GM12878 (cell line): ENCODE measurements at regions not wholly inside any gene's neighbourhood (a gene's known extent, or its start where the extent isn't known, plus 50 kb on each side); places are given as distances from the start of the nearest gene placed in this dataset.

Experiments used
- ATAC-seq: fragments of 200-7000 bp; cut with Tn5 transposase; 3 replicates; pipeline ENCODE4 v1.9.1; 2020; ENCODE audit warnings: mild to moderate bottlenecking, moderate library complexity
- BruUV-seq: library from RNA; stranded (reverse); fragments of 400-500 nt; replicated peaks from 2 replicates; lab custom pipeline; 2021; lab: Mats Ljungman, UMichigan
- CTCF ChIA-PET: fragments of 300-600 bp; sonication (Branson Sonifier 250); formaldehyde crosslinking; extraction: SDS; loops from one replicate; lab custom pipeline; 2021; ENCODE audit warnings: inconsistent platforms; lab: Yijun Ruan, JAX
- POLR2A ChIA-PET: fragments of 350-600 bp; formaldehyde crosslinking; extraction: SDS; loops from one replicate; lab custom pipeline; 2021; ENCODE audit warnings: inconsistent platforms; lab: Charles Lee
- RAD21 ChIA-PET: fragments of 300-600 bp; sonication (Branson Sonifier 250); formaldehyde crosslinking; loops from one replicate; lab custom pipeline; 2023; ENCODE audit warnings: antibody characterized with exemption; ENCODE audit not compliant: unreplicated experiment; lab: Charles Lee
- SMC1A ChIA-PET: fragments of 300-600 bp; sonication (Branson Sonifier 250); formaldehyde crosslinking; loops from one replicate; lab custom pipeline; 2023; ENCODE audit not compliant: unreplicated experiment, uncharacterized antibody; lab: Charles Lee
- DNase-seq: peaks from one replicate; pipeline ENCODE4 v3.0.0-alpha.2; 2011; ENCODE audit warnings: low read depth, low spot score
- FAIRE-seq: peaks from 3 replicates; lab custom pipeline; 2011; peaks lifted over from hg19 to GRCh38; lab: Jason Lieb, UNC
- H2AFZ ChIP-seq: 2 replicates; pipeline ENCODE4 v1.6.0; 2011; ENCODE audit warnings: low read depth, low read length, control low read depth; ENCODE audit not compliant: control insufficient read depth
- H3K27ac ChIP-seq: 2 replicates; pipeline ENCODE4 v1.5.1; 2011; ENCODE audit warnings: control low read depth; ENCODE audit not compliant: control insufficient read depth, insufficient read depth
- H3K27me3 ChIP-seq, 2 experiments: replicated peaks in 1 of 2; 2 replicates each; pipeline versions ENCODE4 v1.6.0 to v1.6.1; 2011; ENCODE audit warnings: low read length in 1 of 2; ENCODE audit not compliant: control insufficient read depth in 2 of 2, insufficient read depth in 2 of 2
- H3K36me3 ChIP-seq, 2 experiments: 2 replicates each; pipeline ENCODE4 v1.5.1; 2011; ENCODE audit warnings: low read length in 1 of 2; ENCODE audit not compliant: control insufficient read depth in 2 of 2, insufficient read depth in 2 of 2
- H3K4me1 ChIP-seq: 2 replicates; pipeline ENCODE4 v1.6.1; 2011; ENCODE audit warnings: mild to moderate bottlenecking, low read length, moderate library complexity, mixed read lengths; ENCODE audit not compliant: control insufficient read depth, insufficient read depth
- H3K4me2 ChIP-seq: 2 replicates; pipeline ENCODE4 v1.6.0; 2011; ENCODE audit warnings: control low read depth; ENCODE audit not compliant: control insufficient read depth, insufficient read depth
- H3K4me3 ChIP-seq: fragments of 200-600 bp; sonication (generic); 2 replicates; pipeline ENCODE4 v1.5.1; 2016
- H3K79me2 ChIP-seq: 2 replicates; pipeline ENCODE4 v1.6.0; 2011; ENCODE audit warnings: low read length; ENCODE audit not compliant: control insufficient read depth, insufficient read depth
- H3K9ac ChIP-seq: 2 replicates; pipeline ENCODE4 v1.8.0; 2011; ENCODE audit warnings: low read length, control low read depth, mixed read lengths; ENCODE audit not compliant: control insufficient read depth, insufficient read depth
- H3K9me3 ChIP-seq: replicated peaks from 3 replicates; pipeline ENCODE4 v1.5.1; 2011; ENCODE audit warnings: mild to moderate bottlenecking, low read length; ENCODE audit not compliant: control insufficient read depth, insufficient read depth
- H4K20me1 ChIP-seq: 2 replicates; pipeline ENCODE4 v1.6.0; 2011; ENCODE audit not compliant: control insufficient read depth, insufficient read depth
- ASH2L ChIP-seq: fragments of 300-600, 200-600 bp; sonication (generic); IDR thresholded peaks from 2 replicates; pipeline ENCODE4 v1.6.1; 2017; ENCODE audit warnings: low read depth, mild to moderate bottlenecking, borderline replicate concordance
- DPF2 ChIP-seq: fragments of 450-650 bp; IDR thresholded peaks from 2 replicates; pipeline ENCODE4 v1.6.1; 2017; ENCODE audit warnings: mild to moderate bottlenecking
- EP300 ChIP-seq, 2 experiments: fragments of 150-350 bp in 1 of 2; IDR thresholded peaks; 2 replicates each; pipeline ENCODE4 v1.6.1; 2011 to 2012; ENCODE audit warnings: low read depth in 2 of 2, low read length in 2 of 2, borderline replicate concordance in 1 of 2, improper control_type of control experiment in 1 of 2, inconsistent platforms in 1 of 2; ENCODE audit not compliant: control insufficient read depth in 1 of 2
- FOXM1 ChIP-seq: IDR thresholded peaks from 2 replicates; pipeline ENCODE4 v1.6.1; 2012; ENCODE audit warnings: low read depth, mild to moderate bottlenecking, inconsistent platforms, low read length, moderate library complexity
- JUND ChIP-seq: IDR thresholded peaks from 2 replicates; pipeline ENCODE4 v1.6.1; 2012; ENCODE audit warnings: low read depth, mild to moderate bottlenecking, low read length, improper control_type of control experiment, moderate library complexity
- MAX ChIP-seq: IDR thresholded peaks from 2 replicates; pipeline ENCODE4 v1.6.1; 2012; ENCODE audit warnings: low read depth, low read length, improper control_type of control experiment
- MEF2B ChIP-seq: fragments of 450-650 bp; IDR thresholded peaks from 2 replicates; pipeline ENCODE4 v1.6.1; 2018; ENCODE audit warnings: mild to moderate bottlenecking, moderate library complexity; ENCODE audit not compliant: partially characterized antibody, poor library complexity, severe bottlenecking
- MLLT1 ChIP-seq: fragments of 450-650 bp; IDR thresholded peaks from 2 replicates; pipeline ENCODE4 v1.6.1; 2016; ENCODE audit warnings: mild to moderate bottlenecking
- MXI1 ChIP-seq: fragments of 150-350 bp; IDR thresholded peaks from 2 replicates; pipeline ENCODE4 v1.6.1; 2011; ENCODE audit warnings: low read depth, mild to moderate bottlenecking, inconsistent platforms, low read length, improper control_type of control experiment
- PKNOX1 ChIP-seq: fragments of 450-650 bp; IDR thresholded peaks from 2 replicates; pipeline ENCODE4 v1.6.1; 2016; ENCODE audit warnings: mild to moderate bottlenecking
- POLR2A ChIP-seq: IDR thresholded peaks from 2 replicates; pipeline ENCODE4 v1.6.1; 2011; ENCODE audit warnings: low read depth, mild to moderate bottlenecking, low read length
- POLR2AphosphoS5 ChIP-seq: IDR thresholded peaks from 2 replicates; pipeline ENCODE4 v1.6.1; 2011; ENCODE audit warnings: mild to moderate bottlenecking, low read length, inconsistent platforms
- POU2F2 ChIP-seq: IDR thresholded peaks from 3 replicates; pipeline ENCODE4 v1.6.1; 2011; ENCODE audit warnings: low read depth, mild to moderate bottlenecking, low read length, borderline replicate concordance
- RBBP5 ChIP-seq: fragments of 200-600 bp; sonication (generic); conservative IDR thresholded peaks from 2 replicates; pipeline ENCODE4 v1.6.1; 2016
- SIX5 ChIP-seq: IDR thresholded peaks from 2 replicates; pipeline ENCODE4 v1.6.1; 2011; ENCODE audit warnings: mild to moderate bottlenecking, low read depth, low read length, moderate library complexity; ENCODE audit not compliant: severe bottlenecking
- ZNF207 ChIP-seq: fragments of 450-650 bp; IDR thresholded peaks from 2 replicates; pipeline ENCODE4 v1.6.1; 2014; ENCODE audit warnings: antibody characterized with exemption, mild to moderate bottlenecking, borderline replicate concordance
- WGBS: methylation state at CpG from one replicate; pipeline ENCODE4 v1.1.6; 2016; ENCODE audit warnings: low lambda C conversion rate; ENCODE audit not compliant: insufficient replicate concordance, insufficient coverage; ENCODE audit errors: missing lambda C conversion rate; 5-methylcytosine and 5-hydroxymethylcytosine counted together
- in situ Hi-C: fragments of 300-500 bp; cut with MboI; formaldehyde crosslinking; loops from 9 replicates; pipeline ENCODE4 v1.14.3; 2018; ENCODE audit warnings: mixed read lengths
- intact Hi-C: fragments of 100-400 bp; cut with micrococcal nuclease; formaldehyde crosslinking; loops from one replicate; pipeline ENCODE4 v1.14.2; 2022; ENCODE audit not compliant: unreplicated experiment
- TF ChIP-seq, protein P1 (sequence below): fragments of 450-650 bp; conservative IDR thresholded peaks from 2 replicates; pipeline ENCODE4 v1.6.1; 2017; ENCODE audit warnings: mild to moderate bottlenecking, moderate library complexity

GRCh38 chr1:212218065-212218464, 67.1 kb upstream of the PPP2R5A start:
- WGBS = 54% methylated on average over 4 of the region's 4 CpGs
- no peak for ATAC-seq
- no peak overlapping the region for H3K4me2 ChIP-seq
- no TSS peak for BruUV-seq
- H4K20me1 ChIP-seq = no peaks in the 10 kb centered on the region
- CTCF ChIA-PET = interaction anchor here (1.9 kb wide), 1 partner anchor 8 kb away, joined by 6 read pairs; no protein-coding TSS in a partner anchor
- no peak overlapping the region for H3K4me3 ChIP-seq
- H3K4me1 ChIP-seq = peaks cover 8% of the 10 kb centered on the region
- no peak for TF ChIP-seq FOXM1
- no peak for TF ChIP-seq POLR2AphosphoS5
- no peak for TF ChIP-seq POLR2A
- TF ChIP-seq, protein P1, sequence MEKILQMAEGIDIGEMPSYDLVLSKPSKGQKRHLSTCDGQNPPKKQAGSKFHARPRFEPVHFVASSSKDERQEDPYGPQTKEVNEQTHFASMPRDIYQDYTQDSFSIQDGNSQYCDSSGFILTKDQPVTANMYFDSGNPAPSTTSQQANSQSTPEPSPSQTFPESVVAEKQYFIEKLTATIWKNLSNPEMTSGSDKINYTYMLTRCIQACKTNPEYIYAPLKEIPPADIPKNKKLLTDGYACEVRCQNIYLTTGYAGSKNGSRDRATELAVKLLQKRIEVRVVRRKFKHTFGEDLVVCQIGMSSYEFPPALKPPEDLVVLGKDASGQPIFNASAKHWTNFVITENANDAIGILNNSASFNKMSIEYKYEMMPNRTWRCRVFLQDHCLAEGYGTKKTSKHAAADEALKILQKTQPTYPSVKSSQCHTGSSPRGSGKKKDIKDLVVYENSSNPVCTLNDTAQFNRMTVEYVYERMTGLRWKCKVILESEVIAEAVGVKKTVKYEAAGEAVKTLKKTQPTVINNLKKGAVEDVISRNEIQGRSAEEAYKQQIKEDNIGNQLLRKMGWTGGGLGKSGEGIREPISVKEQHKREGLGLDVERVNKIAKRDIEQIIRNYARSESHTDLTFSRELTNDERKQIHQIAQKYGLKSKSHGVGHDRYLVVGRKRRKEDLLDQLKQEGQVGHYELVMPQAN = no peak
- no peak for TF ChIP-seq PKNOX1
- no peak for TF ChIP-seq JUND
- TF ChIP-seq ZNF207 = no peak
- no peak for TF ChIP-seq MEF2B
- TF ChIP-seq POU2F2 = no peak
- no peak for TF ChIP-seq MXI1
- no peak for TF ChIP-seq ASH2L
- TF ChIP-seq MLLT1 = no peak
- no peak for TF ChIP-seq RBBP5
- TF ChIP-seq EP300 (IDR thresholded peaks at IDR 0.05; ENCODE audit: borderline replicate concordance in 1 of 2, control insufficient read depth in 1 of 2, low read depth in 2 of 2, low read length in 2 of 2) = no peak
- no peak for TF ChIP-seq MAX
- TF ChIP-seq SIX5 = no peak
- no peak for TF ChIP-seq DPF2
- H3K79me2 ChIP-seq = no peaks in the 10 kb centered on the region
- no peaks in the 10 kb centered on the region for H3K9me3 ChIP-seq
- DNase-seq = no peak
- no peaks in the 10 kb centered on the region for H3K36me3 ChIP-seq
- intact Hi-C loops (no loop called here), in situ Hi-C loops (no loop called here)
- POLR2A ChIA-PET = interaction anchor here (0.5 kb wide), 1 partner anchor 50 kb away, joined by 3 read pairs; no protein-coding TSS in a partner anchor
- FAIRE-seq = no peak
- RAD21 ChIA-PET = interaction anchor here (1.2 to 1.4 kb wide), 2 partner anchors 13 to 147 kb away, joined by 3 to 4 read pairs; no protein-coding TSS in a partner anchor
- no peaks in the 10 kb centered on the region for H3K27me3 ChIP-seq
- no peak overlapping the region for H3K27ac ChIP-seq
- no peak overlapping the region for H3K9ac ChIP-seq
- SMC1A ChIA-PET = interaction anchor here (1.2 to 1.6 kb wide), 3 partner anchors 38 to 73 kb away, joined by 3 to 5 read pairs (median 4); no protein-coding TSS in a partner anchor
- H2AFZ ChIP-seq = no peak overlapping the region
